ENCODE measurements at regions not wholly inside any gene's neighbourhood (a gene's known extent, or its start where the extent isn't known, plus 50 kb on each side); places are given as distances from the start of the nearest gene placed in this dataset.

GRCh38 chr13:46481166-46481565 lies 71.8 kb upstream of the LRCH1 start (continued):
- TF ChIP-seq ZNF843 (tag by site-specific recombination; IDR thresholded peaks at IDR 0.05) (no peak), ZNF514 (tag by site-specific recombination; IDR thresholded peaks at IDR 0.05) (no peak), ZNF544 (tag by site-specific recombination; IDR thresholded peaks at IDR 0.05) (no peak)

GRCh38 chr13:46480131-46480530 lies 72.8 kb upstream of the LRCH1 start:
- Histone ChIP-seq H3K27ac (ENCODE audit: extremely low read depth, low read depth, low read length) (no peak overlapping the region), H3K9me3 (ENCODE audit: control insufficient read depth, insufficient read depth, low read depth, low read length) (no peaks in the 10 kb centered on the region), H3K4me3 (ENCODE audit: low read depth, low read length) (no peak overlapping the region), H3K4me1 (ENCODE audit: control insufficient read depth, insufficient read depth, low read length) (no peaks in the 10 kb centered on the region), H3K36me3 (ENCODE audit: control insufficient read depth in 2 of 2, insufficient read depth in 1 of 2, low read length in 2 of 2) (no peaks in the 10 kb centered on the region)
- TF ChIP-seq ZSCAN23 (tag by site-specific recombination; IDR thresholded peaks at IDR 0.05) = no peak
- no peak for TF ChIP-seq ZNF621 (tag by site-specific recombination; IDR thresholded peaks at IDR 0.05)
- TF ChIP-seq PRDM1 (tag by site-specific recombination; IDR thresholded peaks at IDR 0.05) = no peak
- no peak for TF ChIP-seq ZNF341 (tag by site-specific recombination; IDR thresholded peaks at IDR 0.05; ENCODE audit: low read depth)
- TF ChIP-seq ZSCAN4 (tag by site-specific recombination; IDR thresholded peaks at IDR 0.05) = no peak
- TF ChIP-seq ZNF404 (tag by site-specific recombination; IDR thresholded peaks at IDR 0.05) = no peak
- no peak for TF ChIP-seq ZNF624 (tag by site-specific recombination; IDR thresholded peaks at IDR 0.05)
- TF ChIP-seq ZNF214 (tag by site-specific recombination; IDR thresholded peaks at IDR 0.05; ENCODE audit: borderline replicate concordance) = no peak
- no peak for TF ChIP-seq ZNF223 (tag by site-specific recombination; IDR thresholded peaks at IDR 0.05)
- no peak for TF ChIP-seq ZIC2 (tag by site-specific recombination; IDR thresholded peaks at IDR 0.05)
- TF ChIP-seq ZNF664 (tag by site-specific recombination; IDR thresholded peaks at IDR 0.05) = no peak
- TF ChIP-seq ZBTB10 (tag by site-specific recombination; IDR thresholded peaks at IDR 0.05) = no peak
- no peak for TF ChIP-seq ZNF394 (tag by site-specific recombination; IDR thresholded peaks at IDR 0.05; ENCODE audit: borderline replicate concordance)
- TF ChIP-seq ZNF202 (tag by site-specific recombination; IDR thresholded peaks at IDR 0.05; ENCODE audit: borderline replicate concordance) = no peak
- TF ChIP-seq ZNF785 (tag by site-specific recombination; IDR thresholded peaks at IDR 0.05) = no peak
- no peak for TF ChIP-seq ZNF175 (tag by site-specific recombination; IDR thresholded peaks at IDR 0.05)
- POLR2A ChIA-PET = no interaction called here
- CTCF ChIA-PET = interaction anchor here (0.7 to 0.9 kb wide), 2 partner anchors 15 to 313 kb away, joined by 3 to 5 read pairs; no protein-coding TSS in a partner anchor

GRCh38 chr13:46479691-46480090 lies 73.3 kb upstream of the LRCH1 start:
- Histone ChIP-seq H3K27ac (ENCODE audit: extremely low read depth, low read depth, low read length) (no peak overlapping the region), H3K36me3 (ENCODE audit: control insufficient read depth in 2 of 2, insufficient read depth in 1 of 2, low read length in 2 of 2) (no peaks in the 10 kb centered on the region), H3K9me3 (ENCODE audit: control insufficient read depth, insufficient read depth, low read depth, low read length) (no peaks in the 10 kb centered on the region), H3K4me1 (ENCODE audit: control insufficient read depth, insufficient read depth, low read length) (no peaks in the 10 kb centered on the region), H3K4me3 (ENCODE audit: low read depth, low read length) (no peak overlapping the region)
- ChIA-PET CTCF (no interaction called here), POLR2A (no interaction called here)
- TF ChIP-seq ZNF664 (tag by site-specific recombination; IDR thresholded peaks at IDR 0.05) (0 out of 2 replicates have a peak, but pooled peaks have one; percentile 22), ZBTB8A (tag by site-specific recombination; IDR thresholded peaks at IDR 0.05) (no peak)
